HPDE6-E6E7 (cell line): ENCODE measurements at regions not wholly inside any gene's neighbourhood (a gene's known extent, or its start where the extent isn't known, plus 50 kb on each side); places are given as distances from the start of the nearest gene placed in this dataset.
A peak's percentile ranks its signal among the peaks of the same experiment; 100 is the strongest.

Source experiments
- DNase-seq: peaks from one replicate; pipeline ENCODE4 v3.0.0; 2011; ENCODE audit warnings: missing footprints; ENCODE audit errors: extremely low spot score

DNA sequence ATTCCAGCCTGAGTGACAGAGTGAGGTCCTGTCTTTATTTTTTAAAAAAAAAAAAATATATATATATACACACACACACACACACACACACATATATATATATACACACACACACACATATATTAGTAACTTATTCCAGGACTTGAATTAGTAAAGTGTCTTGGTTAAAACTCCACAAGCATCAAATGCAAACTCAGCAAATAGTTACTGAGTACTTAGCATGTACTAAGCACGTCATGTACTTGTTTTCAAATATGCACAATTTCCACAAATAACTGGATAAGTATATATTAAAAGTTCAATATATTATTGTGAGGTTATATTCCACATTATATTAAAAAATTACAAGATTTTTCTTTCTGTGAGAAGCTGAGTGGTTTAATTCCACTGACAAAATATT lies 304.7 kb downstream of the ZEB2 start:
- no peak for DNase-seq

DNA sequence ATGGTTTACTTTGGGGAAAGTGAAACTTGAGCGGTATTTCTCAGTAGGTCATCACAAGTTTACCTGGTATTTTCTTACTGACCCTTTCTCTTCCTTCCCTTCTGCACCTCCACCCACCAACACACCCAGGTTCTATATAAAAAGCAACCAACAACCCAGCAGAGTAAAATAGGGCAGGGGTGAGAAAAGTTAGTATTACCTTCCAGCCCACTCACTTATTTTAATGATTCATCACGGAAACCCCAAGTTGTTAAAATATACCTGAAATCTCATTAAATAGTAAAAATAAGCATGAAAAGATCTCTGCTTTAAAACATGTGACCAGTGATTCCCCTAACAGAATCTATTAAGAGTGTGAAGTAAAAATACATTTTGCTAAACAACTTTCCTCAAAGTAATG lies 306.1 kb downstream of the ZEB2 start:
- no peak for DNase-seq

DNA sequence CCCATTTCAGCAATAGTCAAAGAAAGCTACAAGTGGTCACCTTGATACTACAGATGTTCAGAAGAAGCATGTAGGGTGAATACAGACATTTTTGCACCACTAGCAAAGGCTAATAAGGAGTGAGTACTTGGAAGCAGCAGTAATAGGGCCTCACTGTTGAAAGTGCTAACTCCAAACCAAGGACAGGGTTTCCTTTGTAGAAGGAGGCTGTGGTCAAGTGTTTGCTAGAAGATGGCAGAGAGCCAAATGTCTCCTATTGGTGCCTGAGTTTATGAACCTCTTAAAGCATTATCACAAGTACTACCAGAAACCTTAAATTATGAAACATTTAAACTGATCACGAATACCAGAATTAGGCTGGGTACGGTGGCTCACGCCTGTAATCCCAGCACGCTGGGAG lies 308.1 kb downstream of the ZEB2 start:
- no peak for DNase-seq

DNA sequence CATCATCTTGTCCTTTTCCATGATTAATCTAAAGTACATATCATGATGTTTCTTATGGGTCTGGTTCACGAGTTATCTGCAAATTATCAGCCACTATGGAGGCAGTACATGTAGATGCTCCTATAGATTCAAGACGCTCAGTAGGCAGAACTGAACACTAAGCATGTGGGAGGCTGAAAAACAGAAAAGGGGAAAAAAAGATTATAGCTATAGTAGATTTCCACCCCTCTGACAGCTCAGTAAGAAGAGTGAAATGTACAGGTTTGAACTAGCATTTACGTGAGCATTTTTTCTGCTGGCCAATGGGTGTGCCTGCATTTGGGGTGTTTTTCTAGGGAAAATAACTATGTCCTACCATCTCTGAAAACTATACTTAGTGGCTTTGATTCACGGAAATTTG lies 308.9 kb downstream of the ZEB2 start:
- DNase-seq: no peak

DNA sequence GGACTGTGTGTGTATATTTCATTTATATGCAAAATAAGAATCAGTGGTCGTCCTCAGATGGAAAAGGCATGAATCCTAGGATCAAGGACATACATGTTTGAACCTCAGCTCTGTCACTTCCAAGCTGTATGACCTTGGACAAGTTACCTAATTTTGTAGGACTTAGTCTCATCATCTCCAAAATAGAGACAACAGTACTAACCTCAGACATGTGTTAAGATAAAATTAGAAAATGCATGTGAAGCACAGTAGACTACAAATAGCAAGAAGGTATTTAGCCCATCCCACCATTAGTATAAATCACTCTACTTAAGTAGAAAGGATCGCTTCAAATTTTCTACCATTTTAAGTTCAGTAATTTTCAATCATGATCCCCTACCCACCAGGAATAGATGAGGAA lies 309.8 kb downstream of the ZEB2 start:
- DNase-seq: no peak

DNA sequence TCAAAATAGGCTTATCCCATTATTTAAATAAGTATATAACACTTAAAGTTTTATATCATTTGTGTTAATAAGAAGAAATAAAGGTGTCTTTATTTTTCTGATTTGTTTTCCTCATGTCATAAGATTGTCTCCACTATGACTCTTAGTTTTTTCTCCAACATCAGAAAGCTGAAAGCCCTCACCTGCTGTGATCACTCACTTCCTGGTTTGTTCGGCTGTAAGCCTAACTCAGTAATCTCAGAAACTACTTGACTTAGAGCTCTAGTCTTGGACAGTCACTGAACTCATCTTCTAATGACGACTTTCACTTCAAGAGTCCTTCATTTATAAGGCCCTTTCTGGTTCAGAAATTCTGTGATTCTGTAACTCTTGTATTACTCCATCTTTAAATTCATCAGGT lies 311.0 kb downstream of the ZEB2 start:
- no peak for DNase-seq

DNA sequence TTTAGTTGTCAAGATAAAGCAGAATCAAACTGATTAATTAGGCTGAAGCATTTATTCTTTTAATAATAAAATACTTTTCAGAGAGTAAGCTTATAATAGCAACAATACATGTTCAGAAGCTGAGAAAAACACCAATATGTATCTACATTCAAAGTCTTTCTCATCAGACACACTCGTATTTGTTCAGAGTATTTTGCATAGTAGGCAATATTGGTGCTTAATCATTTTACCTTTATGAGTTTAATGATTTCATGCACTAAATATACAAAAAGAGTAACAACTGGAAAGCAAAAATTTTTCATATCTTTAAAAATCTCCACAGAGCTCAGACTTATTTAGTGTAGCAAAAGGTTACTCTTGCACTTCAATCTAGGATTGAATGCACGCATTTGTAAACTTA lies 313.9 kb downstream of the ZEB2 start:
- DNase-seq: no peak

DNA sequence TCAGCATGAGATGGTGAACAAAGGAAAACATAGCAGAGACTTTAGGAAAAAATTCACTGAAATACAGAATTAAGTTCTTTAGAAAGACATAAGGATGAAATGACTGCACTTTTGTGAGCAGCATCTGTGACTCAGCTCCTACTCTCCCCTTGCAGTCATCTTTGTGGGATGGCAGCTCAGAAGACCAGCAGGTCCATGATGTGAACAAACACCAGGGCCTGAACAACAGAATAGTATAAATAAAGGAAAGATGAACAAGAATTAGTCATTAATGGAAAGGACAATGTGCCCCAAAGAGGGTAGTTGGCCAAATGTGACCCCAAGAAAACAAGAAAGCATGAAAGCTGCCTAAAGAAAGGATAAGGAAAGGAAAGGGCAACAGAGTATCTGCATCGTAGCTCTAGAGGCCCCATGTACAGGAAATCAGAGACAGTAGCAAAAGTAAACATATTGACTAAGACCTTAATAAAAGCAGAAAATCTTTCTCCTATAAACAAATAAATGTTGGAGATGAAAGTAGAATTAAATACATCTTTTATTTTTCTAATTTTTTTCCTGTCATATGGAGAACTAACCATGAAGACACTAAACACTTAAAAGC lies 318.0 kb downstream of the ZEB2 start:
- no peak for DNase-seq

DNA sequence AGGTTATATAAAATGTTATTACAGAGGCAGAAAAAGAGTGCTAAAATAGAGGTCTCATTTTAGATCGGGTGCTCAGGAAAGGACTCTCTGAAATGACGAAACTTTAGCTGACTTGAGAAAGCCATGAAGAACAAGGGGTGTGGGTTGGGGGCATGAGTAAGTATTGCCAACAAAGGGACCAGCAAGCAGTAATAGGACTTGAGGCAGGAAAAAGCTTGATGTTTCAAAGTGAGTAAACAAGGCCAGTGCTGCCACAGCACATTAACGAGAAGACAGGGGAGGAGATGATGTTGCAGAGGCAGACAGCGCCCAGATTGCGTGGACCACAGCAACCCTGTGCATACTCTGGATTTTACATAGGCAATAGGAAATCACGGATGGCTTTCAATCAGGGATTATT lies 318.8 kb downstream of the ZEB2 start:
- DNase-seq: no peak

DNA sequence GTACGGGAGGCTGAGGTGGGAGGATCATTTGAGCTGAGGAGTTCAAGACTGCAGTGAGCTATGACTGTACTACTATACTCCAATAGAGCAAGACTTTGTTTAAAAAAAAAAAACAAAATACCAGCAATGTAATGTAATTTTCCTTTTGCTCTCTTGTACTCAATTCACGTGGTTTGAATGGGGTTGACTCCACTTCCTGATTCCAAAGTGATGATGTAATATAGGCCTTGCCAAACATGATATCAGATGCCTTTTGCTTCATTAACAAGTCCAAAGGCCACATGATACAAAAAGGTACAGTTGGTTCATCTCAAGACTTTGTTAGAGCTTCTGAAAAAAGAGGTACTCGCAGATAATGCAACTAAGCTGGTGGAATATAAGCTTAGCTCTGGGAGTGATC lies 321.8 kb downstream of the ZEB2 start:
- DNase-seq: no peak

DNA sequence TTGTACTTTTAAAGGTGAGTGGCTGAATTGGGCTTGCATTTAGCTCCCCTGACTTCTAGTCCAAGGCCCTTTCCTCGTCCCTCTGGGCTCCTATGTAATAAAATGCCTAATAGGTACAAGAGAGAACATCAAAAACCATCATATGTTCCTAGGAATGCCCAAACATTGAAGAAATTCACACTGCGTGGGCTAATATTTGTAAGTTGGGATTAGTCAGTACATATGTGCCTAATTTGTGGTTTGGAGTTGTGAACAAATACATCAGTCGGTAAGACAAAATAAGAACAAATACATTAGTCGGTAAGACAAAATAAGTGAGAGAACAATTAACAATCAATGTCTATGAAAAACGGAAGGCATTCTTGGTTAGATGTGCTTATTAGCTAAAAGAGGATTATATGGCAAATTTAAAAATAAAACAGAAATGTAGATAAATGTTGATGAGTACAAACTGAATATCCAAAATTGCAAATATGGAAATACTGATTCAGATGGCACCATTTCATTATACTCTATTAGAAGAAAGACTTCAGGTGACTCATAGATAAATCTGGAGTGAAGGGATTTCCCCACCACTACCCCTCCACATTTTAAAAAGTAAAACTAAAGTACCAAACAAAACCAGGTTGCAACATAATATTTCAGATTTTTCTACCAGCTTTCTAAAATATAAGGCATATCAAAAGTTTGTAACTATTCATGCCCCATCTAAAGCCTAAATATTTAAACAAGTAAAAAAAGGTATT lies 325.4 kb downstream of the ZEB2 start:
- DNase-seq: no peak

DNA sequence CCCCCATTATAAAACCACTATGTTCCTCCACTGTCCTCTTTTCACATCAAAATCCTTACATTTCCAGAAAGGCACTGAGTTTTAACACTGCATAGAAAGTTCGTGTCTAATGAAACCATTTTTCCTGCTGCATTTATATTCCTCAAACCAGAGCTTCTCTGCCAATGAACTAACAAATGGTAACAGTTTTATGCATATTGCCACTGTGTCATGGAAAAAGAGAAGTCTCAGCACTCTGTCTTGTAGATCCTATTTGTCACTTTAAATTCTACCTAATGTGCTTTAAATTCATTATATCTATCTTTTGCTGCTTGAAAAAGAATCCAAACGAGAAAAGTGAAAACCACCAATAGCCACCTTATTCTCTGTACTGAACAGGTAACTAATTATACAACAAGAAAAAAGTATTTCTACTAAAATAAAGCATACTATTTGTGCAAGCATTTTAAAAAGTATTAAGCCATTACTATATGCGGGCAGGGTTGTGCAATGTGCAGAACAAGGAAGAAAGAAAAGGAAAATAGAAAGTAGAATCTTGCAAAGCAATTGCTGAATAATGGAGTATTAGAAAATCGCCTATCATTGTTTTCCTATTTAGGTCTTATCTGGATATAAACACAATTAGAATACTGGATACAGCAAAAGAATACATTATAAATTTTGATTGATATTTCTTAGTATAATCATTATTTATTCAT lies 328.9 kb downstream of the ZEB2 start:
- DNase-seq: no peak

DNA sequence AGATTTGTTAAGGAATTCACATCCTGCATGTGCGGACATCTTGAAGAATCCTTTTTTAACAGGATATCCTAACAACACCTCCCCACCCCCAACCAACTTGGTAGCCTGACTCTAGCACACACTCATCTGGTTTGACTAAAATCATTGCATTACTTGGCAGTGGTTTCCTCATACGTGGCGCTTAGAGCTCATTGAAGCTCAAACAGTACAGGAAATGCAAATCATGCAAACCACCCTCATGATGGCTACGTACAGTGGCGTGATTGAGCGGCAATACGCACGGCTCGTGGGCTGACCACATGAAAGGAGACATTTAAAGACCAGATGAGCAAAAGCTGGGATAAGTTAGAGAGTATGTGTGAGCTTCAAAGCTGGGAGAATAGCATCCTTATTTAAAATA lies 336.2 kb downstream of the ZEB2 start:
- DNase-seq: no peak

DNA sequence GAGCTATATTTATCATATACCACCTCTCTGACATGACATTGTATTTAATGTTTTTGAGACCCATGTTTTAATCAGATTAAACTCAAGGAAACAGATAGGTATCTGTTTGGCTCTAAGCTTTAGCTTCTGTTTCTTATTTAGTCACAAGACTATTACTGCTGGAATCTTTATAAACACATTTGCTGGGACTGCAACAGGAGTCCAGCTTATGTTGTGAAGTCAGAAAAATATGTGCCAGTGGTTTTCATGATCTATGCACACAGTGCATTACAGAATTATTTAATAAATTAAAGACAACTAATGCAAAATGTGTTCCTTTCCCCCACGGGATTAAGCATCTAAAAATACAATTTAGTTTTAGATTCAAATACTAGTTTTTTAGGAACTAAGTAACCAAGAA lies 338.9 kb downstream of the ZEB2 start:
- DNase-seq: no peak

DNA sequence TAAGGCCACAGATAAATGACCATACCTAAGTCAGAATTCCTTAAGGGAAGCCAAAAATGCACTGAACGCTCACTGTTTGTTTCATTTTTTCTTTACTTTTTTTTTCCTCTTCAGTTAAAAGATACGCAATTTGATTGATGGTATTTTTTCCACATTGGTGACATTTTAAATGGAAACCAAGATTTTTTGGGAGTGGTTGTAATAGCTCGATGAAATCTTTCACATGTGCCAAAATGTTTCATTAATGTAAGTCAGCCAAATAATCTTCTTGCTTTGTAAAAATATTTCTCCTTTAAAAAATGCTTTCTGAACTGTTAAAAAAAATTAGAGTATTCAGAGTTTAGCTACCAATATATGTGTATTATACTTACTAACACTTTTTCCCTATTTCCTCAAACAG lies 339.8 kb downstream of the ZEB2 start:
- no peak for DNase-seq

DNA sequence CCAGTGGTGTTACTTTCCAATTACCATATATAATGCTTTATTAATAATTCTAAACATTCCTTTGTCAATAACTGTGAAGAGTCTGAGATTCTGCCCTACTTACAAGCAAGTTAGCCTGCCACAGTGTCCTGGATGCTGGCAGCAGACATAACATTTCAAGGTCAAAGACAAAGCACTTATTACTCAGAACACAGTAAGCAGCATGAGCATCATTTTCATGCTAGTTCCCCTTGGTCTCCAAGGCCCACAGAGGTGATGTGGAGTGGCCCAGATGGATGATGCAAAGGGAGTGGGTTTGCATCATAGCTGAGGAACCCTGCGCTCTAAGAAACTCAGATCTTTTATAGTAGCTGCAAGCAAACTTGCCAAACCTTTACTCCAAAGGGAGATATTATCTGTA lies 349.7 kb downstream of the ZEB2 start:
- no peak for DNase-seq

DNA sequence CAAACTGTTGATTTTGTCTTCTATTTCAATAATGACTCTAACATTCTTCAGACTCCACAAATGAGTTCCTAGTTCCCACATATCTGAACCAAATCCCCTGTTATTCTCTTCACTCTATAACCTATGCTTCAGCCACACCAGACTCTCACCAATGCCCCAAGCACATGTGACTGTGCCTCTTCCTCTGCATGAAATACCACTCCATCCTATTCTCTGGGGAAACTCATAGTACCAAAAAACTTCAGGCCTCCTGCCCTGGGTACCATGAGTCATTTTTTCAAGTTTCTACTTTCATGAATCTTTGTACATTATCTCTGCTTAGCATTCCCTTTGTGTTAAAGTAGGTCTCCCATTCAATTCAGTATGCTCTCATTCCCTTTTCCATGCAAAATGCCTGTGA lies 353.2 kb downstream of the ZEB2 start:
- DNase-seq: no peak

DNA sequence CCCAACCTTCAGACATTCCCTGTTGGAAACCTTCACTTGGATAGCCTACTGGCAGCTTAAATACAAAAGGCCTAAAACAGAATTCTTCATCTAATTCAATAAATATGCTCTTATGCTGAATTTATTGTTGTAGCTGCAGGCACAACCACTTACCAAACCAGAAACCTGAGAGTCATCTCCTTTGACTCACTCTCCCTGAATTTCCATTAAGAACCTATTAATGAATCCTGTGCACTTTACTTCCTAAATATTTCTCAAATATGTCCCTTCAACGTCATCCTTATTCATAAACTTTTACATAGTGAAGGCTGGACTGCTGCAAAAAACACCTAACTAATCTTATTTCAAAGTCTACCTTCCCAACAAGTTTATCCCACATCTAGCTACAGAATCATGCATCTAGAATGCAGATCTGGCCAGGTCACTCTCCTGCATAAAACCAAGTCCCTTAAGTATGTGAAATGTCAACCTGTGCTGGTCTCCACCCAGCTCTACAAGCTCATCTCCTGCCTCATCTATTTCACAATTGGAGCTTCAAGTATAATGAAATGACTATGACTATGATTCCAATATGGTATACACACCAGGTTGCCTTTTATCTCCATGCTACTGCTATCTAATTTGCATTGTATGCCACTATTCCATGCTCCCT lies 354.2 kb downstream of the ZEB2 start:
- no peak for DNase-seq

DNA sequence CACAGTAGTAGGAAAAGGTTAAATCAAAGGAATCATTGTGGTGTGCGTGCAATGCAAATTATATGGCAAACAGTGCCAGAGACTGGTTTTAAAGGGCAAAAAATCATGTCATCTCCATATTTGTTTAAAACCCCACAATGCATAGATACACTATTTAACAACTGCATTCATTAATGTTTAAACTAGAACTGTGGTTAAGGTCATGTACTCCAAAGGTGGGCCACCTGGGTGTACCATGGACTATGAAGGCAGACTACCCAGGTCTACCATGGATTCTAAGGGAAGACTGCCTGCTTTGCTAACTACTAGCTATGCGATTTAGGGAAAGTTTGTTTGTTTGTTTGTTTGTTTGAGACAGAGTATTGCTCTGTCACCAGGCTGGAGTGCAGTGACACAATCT lies 356.3 kb downstream of the ZEB2 start:
- no peak for DNase-seq

DNA sequence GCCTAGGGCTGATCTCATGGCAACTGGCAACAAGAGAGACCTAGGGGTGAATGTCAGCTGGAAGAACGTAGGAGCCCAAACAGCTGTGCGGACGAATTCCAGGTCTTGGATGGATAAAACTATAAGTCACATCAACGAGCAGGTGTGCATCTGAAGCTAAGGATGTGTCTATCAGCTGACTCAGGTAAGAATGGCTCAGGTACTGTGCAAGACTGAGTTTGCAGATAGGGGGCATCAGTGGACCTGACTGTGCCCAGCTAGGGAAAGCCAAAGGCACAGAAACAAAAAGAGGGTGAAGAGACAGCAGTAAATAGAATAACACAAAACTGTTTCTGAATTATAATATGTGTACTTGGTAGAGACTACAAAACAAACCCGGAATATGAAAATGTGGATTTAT lies 357.3 kb downstream of the ZEB2 start:
- DNase-seq: peak; percentile 36

DNA sequence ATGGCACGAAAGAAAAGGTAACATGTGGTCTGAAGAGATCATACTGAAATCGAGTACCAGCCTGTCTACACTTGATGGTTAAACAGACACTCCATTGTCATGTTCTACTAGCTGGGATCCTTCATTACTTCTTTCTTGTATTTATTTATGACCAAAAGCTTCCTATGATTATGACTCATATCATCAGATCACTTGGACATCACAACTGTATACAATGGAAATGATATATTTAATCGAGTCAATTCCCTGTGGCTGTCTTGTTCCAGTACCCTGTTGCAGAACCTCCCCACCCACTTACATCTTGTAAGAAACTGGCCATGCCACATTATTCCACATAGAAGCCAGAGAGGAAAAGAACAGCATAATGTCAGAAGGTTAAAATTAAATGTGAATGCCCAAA lies 358.9 kb downstream of the ZEB2 start:
- no peak for DNase-seq

DNA sequence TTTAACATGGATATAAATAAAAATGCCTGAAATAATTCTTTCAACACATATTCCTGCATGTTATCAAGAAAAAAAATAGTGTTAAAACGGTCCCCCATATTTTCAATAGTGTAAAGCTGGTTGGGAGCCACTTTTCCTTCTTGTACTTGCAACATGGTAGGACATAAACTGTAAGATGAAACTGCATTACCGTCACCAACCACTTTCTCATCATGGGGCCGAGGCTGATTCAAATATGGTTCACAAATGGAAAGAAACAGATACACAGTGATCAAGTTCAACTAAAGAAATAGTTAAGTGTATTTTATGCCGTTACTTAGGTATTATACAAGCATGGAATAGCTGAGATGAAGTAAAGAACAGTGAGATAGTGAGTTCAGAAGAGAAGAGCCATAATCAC lies 360.7 kb downstream of the ZEB2 start:
- no peak for DNase-seq

DNA sequence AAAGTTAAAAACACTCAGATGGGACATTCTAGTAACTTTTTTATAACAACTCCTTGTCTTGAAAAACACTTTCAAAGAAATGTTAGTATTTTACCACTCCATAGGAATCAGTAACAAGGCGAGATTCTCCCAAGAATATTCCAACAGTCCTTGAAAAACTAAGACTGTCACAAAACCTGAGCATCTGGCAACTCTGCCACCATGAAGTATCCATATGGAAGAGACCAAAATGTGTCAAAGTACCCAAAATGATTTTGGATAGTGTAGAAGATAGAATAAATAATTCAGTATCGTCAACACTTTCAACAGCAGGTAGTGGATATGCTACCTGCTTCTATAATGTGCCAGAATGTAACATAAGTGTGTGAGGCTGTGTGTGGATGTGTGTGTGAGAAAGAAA lies 361.8 kb downstream of the ZEB2 start:
- no peak for DNase-seq
